ENCODE measurements at regions not wholly inside any gene's neighbourhood (a gene's known extent, or its start where the extent isn't known, plus 50 kb on each side); places are given as distances from the start of the nearest gene placed in this dataset.

GRCh38 chr5:174166231-174167079 lies 120.9 kb downstream of the NSG2 start (continued):
- no peak for TF ChIP-seq NR2F2 (IDR thresholded peaks at IDR 0.05)
- TF ChIP-seq, protein P1, sequence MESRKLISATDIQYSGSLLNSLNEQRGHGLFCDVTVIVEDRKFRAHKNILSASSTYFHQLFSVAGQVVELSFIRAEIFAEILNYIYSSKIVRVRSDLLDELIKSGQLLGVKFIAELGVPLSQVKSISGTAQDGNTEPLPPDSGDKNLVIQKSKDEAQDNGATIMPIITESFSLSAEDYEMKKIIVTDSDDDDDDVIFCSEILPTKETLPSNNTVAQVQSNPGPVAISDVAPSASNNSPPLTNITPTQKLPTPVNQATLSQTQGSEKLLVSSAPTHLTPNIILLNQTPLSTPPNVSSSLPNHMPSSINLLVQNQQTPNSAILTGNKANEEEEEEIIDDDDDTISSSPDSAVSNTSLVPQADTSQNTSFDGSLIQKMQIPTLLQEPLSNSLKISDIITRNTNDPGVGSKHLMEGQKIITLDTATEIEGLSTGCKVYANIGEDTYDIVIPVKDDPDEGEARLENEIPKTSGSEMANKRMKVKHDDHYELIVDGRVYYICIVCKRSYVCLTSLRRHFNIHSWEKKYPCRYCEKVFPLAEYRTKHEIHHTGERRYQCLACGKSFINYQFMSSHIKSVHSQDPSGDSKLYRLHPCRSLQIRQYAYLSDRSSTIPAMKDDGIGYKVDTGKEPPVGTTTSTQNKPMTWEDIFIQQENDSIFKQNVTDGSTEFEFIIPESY (IDR thresholded peaks at IDR 0.05) = no peak
- TF ChIP-seq RAD21 (IDR thresholded peaks at IDR 0.05) = no peak
- no peak for TF ChIP-seq GABPA (IDR thresholded peaks at IDR 0.05 in 1 of 2, conservative IDR thresholded peaks at IDR 0.05 in 1 of 2)
- TF ChIP-seq, protein P2, sequence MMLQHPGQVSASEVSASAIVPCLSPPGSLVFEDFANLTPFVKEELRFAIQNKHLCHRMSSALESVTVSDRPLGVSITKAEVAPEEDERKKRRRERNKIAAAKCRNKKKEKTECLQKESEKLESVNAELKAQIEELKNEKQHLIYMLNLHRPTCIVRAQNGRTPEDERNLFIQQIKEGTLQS (IDR thresholded peaks at IDR 0.05) = no peak

GRCh38 chr5:174167080-174167910 lies 121.8 kb downstream of the NSG2 start:
- Histone ChIP-seq H3K9ac (ENCODE audit: low read depth in 1 of 2, low read length in 2 of 2) (no peak overlapping the region), H3K27ac (ENCODE audit: low read depth in 1 of 2, low read length in 2 of 2) (no peak overlapping the region), H3K36me3 (ENCODE audit: control insufficient read depth in 4 of 4, insufficient read depth in 3 of 4, low read depth in 1 of 4, low read length in 3 of 4) (no peaks in the 10 kb centered on the region), H3K4me1 (ENCODE audit: control insufficient read depth in 4 of 4, insufficient read depth in 4 of 4, low read length in 3 of 4) (no peaks in the 10 kb centered on the region), H3K27me3 (ENCODE audit: control insufficient read depth in 4 of 4, insufficient read depth in 4 of 4, low read length in 3 of 4) (no peaks in the 10 kb centered on the region), H3K9me3 (ENCODE audit: control insufficient read depth in 4 of 4, low read length in 3 of 4) (peaks cover 0 to 3% (median 0%) of the 10 kb centered on the region in 4 donors), H3K4me3 (ENCODE audit: low read depth in 1 of 3, low read length in 3 of 3) (no peak overlapping the region)
- DNase-seq (ENCODE audit: low spot score) = no peak
- WGBS = 77% methylated on average over 16 of the region's 16 CpGs
- TF ChIP-seq, protein P3, sequence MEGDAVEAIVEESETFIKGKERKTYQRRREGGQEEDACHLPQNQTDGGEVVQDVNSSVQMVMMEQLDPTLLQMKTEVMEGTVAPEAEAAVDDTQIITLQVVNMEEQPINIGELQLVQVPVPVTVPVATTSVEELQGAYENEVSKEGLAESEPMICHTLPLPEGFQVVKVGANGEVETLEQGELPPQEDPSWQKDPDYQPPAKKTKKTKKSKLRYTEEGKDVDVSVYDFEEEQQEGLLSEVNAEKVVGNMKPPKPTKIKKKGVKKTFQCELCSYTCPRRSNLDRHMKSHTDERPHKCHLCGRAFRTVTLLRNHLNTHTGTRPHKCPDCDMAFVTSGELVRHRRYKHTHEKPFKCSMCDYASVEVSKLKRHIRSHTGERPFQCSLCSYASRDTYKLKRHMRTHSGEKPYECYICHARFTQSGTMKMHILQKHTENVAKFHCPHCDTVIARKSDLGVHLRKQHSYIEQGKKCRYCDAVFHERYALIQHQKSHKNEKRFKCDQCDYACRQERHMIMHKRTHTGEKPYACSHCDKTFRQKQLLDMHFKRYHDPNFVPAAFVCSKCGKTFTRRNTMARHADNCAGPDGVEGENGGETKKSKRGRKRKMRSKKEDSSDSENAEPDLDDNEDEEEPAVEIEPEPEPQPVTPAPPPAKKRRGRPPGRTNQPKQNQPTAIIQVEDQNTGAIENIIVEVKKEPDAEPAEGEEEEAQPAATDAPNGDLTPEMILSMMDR (IDR thresholded peaks at IDR 0.05; ENCODE audit: low read depth, low read length, missing input control) = no peak
- TF ChIP-seq GABPA (IDR thresholded peaks at IDR 0.05 in 1 of 2, conservative IDR thresholded peaks at IDR 0.05 in 1 of 2) (no peak), EGR1 (IDR thresholded peaks at IDR 0.05; ENCODE audit: low read depth in 2 of 2) (no peak), FOXA2 (IDR thresholded peaks at IDR 0.05) (no peak), YY1 (IDR thresholded peaks at IDR 0.05) (no peak), MAX (IDR thresholded peaks at IDR 0.05) (no peak), TAF1 (conservative IDR thresholded peaks at IDR 0.05) (no peak), RAD21 (IDR thresholded peaks at IDR 0.05) (no peak), HNF4G (IDR thresholded peaks at IDR 0.05) (no peak), FOXA1 (IDR thresholded peaks at IDR 0.05) (no peak), HNF4A (conservative IDR thresholded peaks at IDR 0.05) (no peak)
- TF ChIP-seq, protein P1 (IDR thresholded peaks at IDR 0.05) = no peak
- TF ChIP-seq, protein P2 (IDR thresholded peaks at IDR 0.05) = no peak
